PC-9 (cell line): ENCODE measurements at regions not wholly inside any gene's neighbourhood (a gene's known extent, or its start where the extent isn't known, plus 50 kb on each side); places are given as distances from the start of the nearest gene placed in this dataset.

Experiments used
- BruUV-seq: library from RNA; stranded (reverse); fragments of 400-500 nt; replicated peaks from 2 replicates; lab custom pipeline; 2021; lab: Mats Ljungman, UMichigan
- CTCF ChIA-PET: fragments of 300-600 bp; sonication (Branson Sonifier 250); formaldehyde crosslinking; loops from one replicate; lab custom pipeline; 2022; ENCODE audit warnings: antibody characterized with exemption; lab: Charles Lee
- POLR2A ChIA-PET: fragments of 300-600 bp; sonication (Branson Sonifier 250); formaldehyde crosslinking; loops from one replicate; lab custom pipeline; 2022; ENCODE audit warnings: antibody characterized with exemption; ENCODE audit not compliant: unreplicated experiment; lab: Charles Lee
- DNase-seq, 2 experiments: peaks; one replicate each; pipeline versions ENCODE4 v3.0.0 to v3.0.0-alpha.2; 2015 to 2022; ENCODE audit warnings: mixed read lengths in 1 of 2
- H2AFZ ChIP-seq: fragments of 200-600 bp; sonication (generic); 2 replicates; pipeline ENCODE4 v1.8.1; 2017; ENCODE audit warnings: antibody characterized with exemption
- H3F3A ChIP-seq: fragments of 200-600 bp; sonication (generic); 2 replicates; pipeline ENCODE4 v1.8.1; 2017; ENCODE audit warnings: antibody characterized with exemption, mild to moderate bottlenecking, low read depth; ENCODE audit not compliant: insufficient read depth
- H3K27ac ChIP-seq: fragments of 200-600 bp; sonication (generic); 2 replicates; pipeline ENCODE4 v1.6.1; 2016; ENCODE audit warnings: mixed run types
- H3K27me3 ChIP-seq: fragments of 200-600 bp; sonication (generic); 2 replicates; pipeline ENCODE4 v1.6.1; 2016; ENCODE audit warnings: low read depth, mixed run types; ENCODE audit not compliant: insufficient read depth
- H3K36me3 ChIP-seq: fragments of 200-600 bp; sonication (generic); 2 replicates; pipeline ENCODE4 v1.6.1; 2016; ENCODE audit warnings: low read depth, mixed run types
- H3K4me1 ChIP-seq: fragments of 200-600 bp; sonication (generic); replicated peaks from 2 replicates; pipeline ENCODE4 v1.6.1; 2016; ENCODE audit warnings: mixed run types; ENCODE audit not compliant: insufficient read depth
- H3K4me2 ChIP-seq: fragments of 200-600 bp; sonication (generic); 2 replicates; pipeline ENCODE4 v1.6.1; 2017; ENCODE audit warnings: mixed run types
- H3K4me3 ChIP-seq: fragments of 200-600 bp; sonication (generic); 2 replicates; pipeline ENCODE4 v1.6.1; 2016; ENCODE audit warnings: mixed run types
- H3K79me2 ChIP-seq: fragments of 200-600 bp; sonication (generic); 2 replicates; pipeline ENCODE4 v1.6.1; 2017; ENCODE audit warnings: low read depth, mixed run types
- H3K9me2 ChIP-seq: fragments of 200-600 bp; sonication (generic); 2 replicates; pipeline ENCODE4 v1.8.1; 2017; ENCODE audit warnings: mild to moderate bottlenecking; ENCODE audit not compliant: insufficient read depth
- H3K9me3 ChIP-seq: fragments of 200-600 bp; sonication (generic); 2 replicates; pipeline ENCODE4 v1.8.1; 2016; ENCODE audit warnings: low read depth; ENCODE audit not compliant: insufficient read depth
- H4K20me1 ChIP-seq: fragments of 200-600 bp; sonication (generic); 2 replicates; pipeline ENCODE4 v1.8.1; 2017; ENCODE audit not compliant: insufficient read depth
- CTCF ChIP-seq: fragments of 200-600 bp; sonication (generic); conservative IDR thresholded peaks from 2 replicates; pipeline ENCODE4 v1.6.1; 2017; ENCODE audit warnings: mixed run types, antibody characterized with exemption, mild to moderate bottlenecking, moderate library complexity
- EZH2 ChIP-seq: fragments of 200-600 bp; sonication (generic); IDR thresholded peaks from 2 replicates; pipeline ENCODE4 v1.8.0; 2017; ENCODE audit warnings: antibody characterized with exemption, low read depth
- intact Hi-C: fragments of 100-400 bp; cut with micrococcal nuclease; formaldehyde crosslinking; loops from one replicate; pipeline ENCODE4 v1.10.0; 2022; ENCODE audit not compliant: unreplicated experiment

DNA sequence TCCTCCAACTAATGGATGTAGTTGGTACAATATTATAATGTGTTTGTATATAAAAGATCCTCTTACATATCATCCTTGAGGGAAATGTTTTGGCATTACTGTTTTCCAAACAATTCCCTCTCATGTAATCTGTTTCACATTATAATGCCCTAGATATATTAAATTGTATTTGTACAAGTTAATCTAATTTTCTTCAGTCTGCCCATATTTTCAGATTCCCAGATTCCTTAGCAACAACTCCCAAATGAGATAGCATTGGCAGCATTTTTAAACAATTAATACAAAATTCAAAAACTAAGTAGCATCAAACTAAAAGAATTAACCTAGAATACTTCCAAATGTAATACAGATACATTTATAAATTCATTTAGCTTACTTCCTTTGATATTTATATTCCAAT lies 860.2 kb downstream of the C12orf50 start:
- H3K36me3 ChIP-seq, result no peaks in the 10 kb centered on the region
- H2AFZ ChIP-seq, result no peak overlapping the region
- H3K4me3 ChIP-seq, result no peak overlapping the region
- ChIA-PET CTCF (no interaction called here), POLR2A (no interaction called here)
- H3K27me3 ChIP-seq, result no peaks in the 10 kb centered on the region
- H3F3A ChIP-seq, result no peaks in the 10 kb centered on the region
- H3K4me1 ChIP-seq, result no peaks in the 10 kb centered on the region
- no peaks in the 10 kb centered on the region for H3K79me2 ChIP-seq
- no peaks in the 10 kb centered on the region for H3K9me2 ChIP-seq
- H4K20me1 ChIP-seq, result no peaks in the 10 kb centered on the region
- H3K4me2 ChIP-seq, result no peak overlapping the region
- 0 out of 2 replicates have a peak, but pooled peaks cover 3% of the 10 kb centered on the region for H3K9me3 ChIP-seq
- no peak for DNase-seq
- H3K27ac ChIP-seq, result no peak overlapping the region
- intact Hi-C loops, result no loop called here
- BruUV-seq, result no TSS peak
- TF ChIP-seq CTCF, result no peak
- TF ChIP-seq EZH2, result no peak

- no peaks in the 10 kb centered on the region for H3K27me3 ChIP-seq
- POLR2A ChIA-PET, result no interaction called here
- no peaks in the 10 kb centered on the region for H3K9me2 ChIP-seq
- no peak for TF ChIP-seq EZH2
- no peaks in the 10 kb centered on the region for H3K36me3 ChIP-seq
- H3K9me3 ChIP-seq, result 0 out of 2 replicates have a peak, but pooled peaks cover 3% of the 10 kb centered on the region
- H3K4me3 ChIP-seq, result no peak overlapping the region
- H3K79me2 ChIP-seq, result no peaks in the 10 kb centered on the region
- intact Hi-C loops, result no loop called here
- H3K4me1 ChIP-seq, result peaks cover 8% of the 10 kb centered on the region
- CTCF ChIA-PET, result no interaction called here
- no peak for DNase-seq
- no peak overlapping the region for H3K27ac ChIP-seq
- no peak overlapping the region for H3K4me2 ChIP-seq
- H2AFZ ChIP-seq, result no peak overlapping the region
- BruUV-seq, result no TSS peak
- H4K20me1 ChIP-seq, result no peaks in the 10 kb centered on the region
- 0 out of 2 replicates have a peak, but pooled peaks cover 7% of the 10 kb centered on the region for H3F3A ChIP-seq
Measured at GRCh38 chr12:87165733-87166375, 863.3 kb downstream of the C12orf50 start.

DNA sequence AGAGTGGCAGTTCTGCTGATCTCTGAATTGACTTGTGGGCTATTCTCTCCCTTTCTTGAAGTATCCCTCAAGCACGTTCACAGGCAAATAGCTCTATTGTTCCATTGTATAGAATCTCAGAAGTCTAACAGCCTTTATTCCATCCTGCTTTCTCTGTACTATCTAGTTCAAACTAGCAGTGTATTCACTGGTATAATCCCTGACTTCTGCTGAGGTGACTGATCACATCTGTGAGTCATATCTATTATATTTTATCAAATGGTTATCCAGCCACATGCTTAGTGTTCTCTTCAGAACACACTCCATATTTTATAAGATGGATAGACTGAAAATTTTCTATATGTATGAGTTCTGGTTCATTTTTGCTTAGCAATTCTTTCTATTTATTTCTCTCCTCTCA lies 866.1 kb downstream of the C12orf50 start:
- BruUV-seq, result no TSS peak
- Histone ChIP-seq H3K27me3 (no peaks in the 10 kb centered on the region), H3K9me3 (peaks cover 3% of the 10 kb centered on the region; the same call in 1 of the 2 replicates), H4K20me1 (no peaks in the 10 kb centered on the region), H3K27ac (no peak overlapping the region), H3K4me1 (peaks cover 12% of the 10 kb centered on the region), H2AFZ (no peak overlapping the region), H3K4me2 (no peak overlapping the region), H3K79me2 (no peaks in the 10 kb centered on the region), H3K36me3 (no peaks in the 10 kb centered on the region), H3F3A (0 out of 2 replicates have a peak, but pooled peaks cover 8% of the 10 kb centered on the region), H3K4me3 (no peak overlapping the region), H3K9me2 (no peaks in the 10 kb centered on the region)
- ChIA-PET CTCF (no interaction called here), POLR2A (no interaction called here)
- TF ChIP-seq EZH2 (no peak), CTCF (no peak)
- DNase-seq, result no peak
- intact Hi-C loops, result no loop called here
